ENCODE measurements at regions not wholly inside any gene's neighbourhood (a gene's known extent, or its start where the extent isn't known, plus 50 kb on each side); places are given as distances from the start of the nearest gene placed in this dataset.

DNA sequence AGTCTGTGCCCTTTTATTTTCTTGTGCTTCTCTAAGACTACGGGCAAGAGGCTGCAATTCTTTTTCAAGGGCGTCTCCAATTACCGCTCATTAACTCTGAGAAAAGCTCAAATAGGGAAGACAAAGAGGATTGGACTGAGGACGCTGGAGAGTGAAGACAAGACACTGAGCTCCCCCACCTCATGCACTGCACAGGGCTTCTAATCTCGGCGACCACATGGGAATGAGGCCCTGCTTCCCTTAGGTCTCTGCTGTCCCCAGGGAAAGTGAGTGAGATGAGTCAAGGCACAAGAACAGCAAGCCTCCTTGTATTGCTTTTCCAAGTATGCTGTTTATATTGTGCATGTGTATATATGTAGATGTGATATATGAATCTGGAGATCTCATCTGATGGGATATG is 392.2 kb upstream of the CFAP20DC start:
- Histone ChIP-seq H3K27me3 (ENCODE audit: insufficient read depth, low read depth, severe bottlenecking) (no peaks in the 10 kb centered on the region), H3K4me3 (ENCODE audit: low read depth, low read length) (no peak overlapping the region), H3K27ac (no peak overlapping the region), H3K36me3 (no peaks in the 10 kb centered on the region), H3K9me3 (ENCODE audit: severe bottlenecking) (no peaks in the 10 kb centered on the region)
- TF ChIP-seq, protein P1, sequence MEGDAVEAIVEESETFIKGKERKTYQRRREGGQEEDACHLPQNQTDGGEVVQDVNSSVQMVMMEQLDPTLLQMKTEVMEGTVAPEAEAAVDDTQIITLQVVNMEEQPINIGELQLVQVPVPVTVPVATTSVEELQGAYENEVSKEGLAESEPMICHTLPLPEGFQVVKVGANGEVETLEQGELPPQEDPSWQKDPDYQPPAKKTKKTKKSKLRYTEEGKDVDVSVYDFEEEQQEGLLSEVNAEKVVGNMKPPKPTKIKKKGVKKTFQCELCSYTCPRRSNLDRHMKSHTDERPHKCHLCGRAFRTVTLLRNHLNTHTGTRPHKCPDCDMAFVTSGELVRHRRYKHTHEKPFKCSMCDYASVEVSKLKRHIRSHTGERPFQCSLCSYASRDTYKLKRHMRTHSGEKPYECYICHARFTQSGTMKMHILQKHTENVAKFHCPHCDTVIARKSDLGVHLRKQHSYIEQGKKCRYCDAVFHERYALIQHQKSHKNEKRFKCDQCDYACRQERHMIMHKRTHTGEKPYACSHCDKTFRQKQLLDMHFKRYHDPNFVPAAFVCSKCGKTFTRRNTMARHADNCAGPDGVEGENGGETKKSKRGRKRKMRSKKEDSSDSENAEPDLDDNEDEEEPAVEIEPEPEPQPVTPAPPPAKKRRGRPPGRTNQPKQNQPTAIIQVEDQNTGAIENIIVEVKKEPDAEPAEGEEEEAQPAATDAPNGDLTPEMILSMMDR (IDR thresholded peaks at IDR 0.05; ENCODE audit: low read depth, low read length) = no peak
- DNase-seq = peak; percentile 54

DNA sequence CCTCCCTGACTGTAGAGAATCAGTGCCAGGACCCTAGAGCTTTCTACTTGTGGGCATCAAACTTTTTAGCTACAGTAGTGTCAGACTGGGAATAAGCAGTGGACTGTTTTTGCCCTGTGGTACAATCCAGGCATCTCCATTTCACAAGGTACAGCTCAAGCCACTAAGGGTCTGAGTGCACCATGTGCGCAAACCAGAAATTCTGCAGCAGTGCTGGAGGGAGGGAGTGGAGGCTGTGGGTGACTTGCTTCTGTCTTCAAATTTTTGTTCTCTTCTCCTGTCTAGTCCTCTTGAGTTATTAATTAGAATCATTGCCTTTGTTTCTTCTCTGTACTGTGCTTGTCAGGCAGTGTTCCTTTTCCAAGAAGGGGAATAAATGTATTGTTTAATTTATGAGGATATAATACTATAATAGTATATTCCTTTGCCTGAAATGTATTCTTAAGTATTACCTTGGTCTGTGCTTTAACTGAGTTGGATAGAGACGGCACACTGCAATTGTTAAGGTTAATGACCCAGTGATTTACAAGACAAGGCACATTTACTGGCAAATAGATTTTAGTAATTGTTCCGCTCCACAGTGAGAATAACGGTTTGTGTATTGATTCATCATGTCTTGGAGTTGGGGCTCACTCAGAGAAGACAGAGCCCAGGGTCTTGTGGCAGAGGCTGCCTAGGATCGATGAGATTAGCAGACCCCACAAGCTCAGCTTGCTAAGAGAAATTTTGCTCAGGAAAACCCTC is 390.6 kb upstream of the CFAP20DC start:
- no peak overlapping the region for H3K4me3 ChIP-seq (ENCODE audit: low read depth, low read length)
- TF ChIP-seq, protein P1 (IDR thresholded peaks at IDR 0.05; ENCODE audit: low read depth, low read length) = no peak
- no peak for DNase-seq
- H3K9me3 ChIP-seq (ENCODE audit: severe bottlenecking) = no peaks in the 10 kb centered on the region
- H3K27me3 ChIP-seq (ENCODE audit: insufficient read depth, low read depth, severe bottlenecking) = no peaks in the 10 kb centered on the region
- no peaks in the 10 kb centered on the region for H3K36me3 ChIP-seq
- H3K27ac ChIP-seq = no peak overlapping the region

DNA sequence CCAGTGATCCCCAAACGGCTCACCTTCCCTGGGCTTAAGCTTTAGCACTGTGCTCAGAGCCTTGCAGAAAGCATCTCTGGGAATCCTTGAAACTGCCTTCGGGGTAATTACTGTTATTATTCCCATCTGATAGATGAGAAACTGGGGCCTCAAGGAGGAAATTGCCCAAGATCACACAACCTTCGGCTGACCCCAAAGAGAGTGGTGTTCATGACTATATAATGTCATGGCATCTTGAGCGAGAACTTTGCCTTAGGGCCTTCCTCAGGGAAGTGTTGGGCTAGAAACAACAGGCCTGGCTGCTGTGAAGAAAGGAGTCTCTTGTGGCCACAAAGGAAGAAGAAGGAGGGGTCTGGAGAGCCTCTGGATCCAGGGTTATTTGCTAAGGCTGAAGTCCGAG is 388.7 kb upstream of the CFAP20DC start:
- no peaks in the 10 kb centered on the region for H3K27me3 ChIP-seq (ENCODE audit: insufficient read depth, low read depth, severe bottlenecking)
- H3K9me3 ChIP-seq (ENCODE audit: severe bottlenecking) = no peaks in the 10 kb centered on the region
- DNase-seq = no peak
- H3K4me3 ChIP-seq (ENCODE audit: low read depth, low read length) = no peak overlapping the region
- no peak overlapping the region for H3K27ac ChIP-seq
- TF ChIP-seq, protein P1 (IDR thresholded peaks at IDR 0.05; ENCODE audit: low read depth, low read length) = no peak
- no peaks in the 10 kb centered on the region for H3K36me3 ChIP-seq

DNA sequence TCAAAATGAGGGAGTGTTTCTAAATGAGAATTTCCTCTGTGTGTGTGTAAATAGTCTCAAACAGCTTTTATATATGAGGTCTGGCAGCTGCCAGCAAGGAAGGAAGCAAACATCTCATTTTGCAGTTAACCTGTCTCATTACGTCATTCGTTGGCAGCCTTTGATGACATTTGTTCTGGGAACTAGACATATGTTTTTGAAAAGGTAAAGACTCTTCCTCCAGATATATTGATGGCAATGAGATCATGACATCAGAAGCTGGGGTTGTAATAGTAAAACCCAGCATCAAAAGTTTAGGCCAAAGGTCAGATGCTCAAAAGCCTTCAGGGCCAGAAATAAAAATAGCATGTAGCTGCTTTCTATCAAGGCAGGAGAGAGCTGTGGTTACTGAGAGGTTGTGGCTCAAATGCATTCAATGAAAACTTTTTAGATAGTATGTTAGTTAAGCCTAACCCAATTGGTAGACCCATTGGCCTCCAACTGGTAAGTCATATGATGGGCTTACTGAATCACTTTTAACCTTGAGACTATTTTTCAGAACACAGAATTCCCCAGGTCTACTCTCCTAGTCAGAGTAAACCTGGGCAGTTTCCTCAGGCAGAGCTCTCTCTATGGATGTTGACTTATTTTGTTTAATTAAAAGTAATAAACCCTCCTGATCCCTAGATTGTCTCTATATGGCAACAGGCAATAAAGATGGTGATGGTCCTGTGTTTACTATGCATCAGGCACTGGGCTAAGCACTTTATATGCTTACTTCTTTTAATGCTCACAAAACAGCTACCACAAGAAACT is 386.5 kb upstream of the CFAP20DC start:
- TF ChIP-seq, protein P1 (IDR thresholded peaks at IDR 0.05; ENCODE audit: low read depth, low read length) = no peak
- no peak overlapping the region for H3K4me3 ChIP-seq (ENCODE audit: low read depth, low read length)
- DNase-seq = no peak
- no peaks in the 10 kb centered on the region for H3K9me3 ChIP-seq (ENCODE audit: severe bottlenecking)
- no peaks in the 10 kb centered on the region for H3K36me3 ChIP-seq
- no peak overlapping the region for H3K27ac ChIP-seq
- no peaks in the 10 kb centered on the region for H3K27me3 ChIP-seq (ENCODE audit: insufficient read depth, low read depth, severe bottlenecking)

DNA sequence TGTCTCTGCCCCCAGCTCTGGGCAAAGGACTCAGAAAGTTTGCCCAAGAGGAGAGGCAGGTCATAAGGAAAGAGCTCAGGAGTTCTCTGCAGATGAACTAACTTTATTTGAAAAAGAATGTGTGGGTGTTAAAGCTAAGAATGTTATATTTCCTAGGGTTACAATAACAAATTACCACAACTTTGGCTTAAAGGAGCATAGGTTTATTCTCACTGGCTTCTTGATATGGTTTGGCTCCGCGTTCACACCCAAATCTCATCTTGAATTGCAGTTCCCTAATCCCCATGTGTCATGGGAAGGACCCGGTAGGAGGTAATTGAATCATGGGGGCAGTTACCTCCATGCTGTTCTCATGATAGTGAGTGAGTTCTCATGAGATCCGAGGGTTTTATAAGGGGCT is 383.7 kb upstream of the CFAP20DC start:
- H3K27ac ChIP-seq = no peak overlapping the region
- no peaks in the 10 kb centered on the region for H3K27me3 ChIP-seq (ENCODE audit: insufficient read depth, low read depth, severe bottlenecking)
- H3K36me3 ChIP-seq = no peaks in the 10 kb centered on the region
- DNase-seq = no peak
- TF ChIP-seq, protein P1 (IDR thresholded peaks at IDR 0.05; ENCODE audit: low read depth, low read length) = no peak
- H3K4me3 ChIP-seq (ENCODE audit: low read depth, low read length) = no peak overlapping the region
- H3K9me3 ChIP-seq (ENCODE audit: severe bottlenecking) = no peaks in the 10 kb centered on the region

All from WERI-Rb-1 (cell line).